Activated CD8-positive, alpha-beta memory T cell treated with anti-CD3 and anti-CD28 coated beads for 24 hours (primary cell): ENCODE measurements at regions not wholly inside any gene's neighbourhood (a gene's known extent, or its start where the extent isn't known, plus 50 kb on each side); places are given as distances from the start of the nearest gene placed in this dataset.

Source experiments
- DNase-seq: peaks from one replicate; pipeline ENCODE4 v3.0.0-alpha.2; 2020

DNA sequence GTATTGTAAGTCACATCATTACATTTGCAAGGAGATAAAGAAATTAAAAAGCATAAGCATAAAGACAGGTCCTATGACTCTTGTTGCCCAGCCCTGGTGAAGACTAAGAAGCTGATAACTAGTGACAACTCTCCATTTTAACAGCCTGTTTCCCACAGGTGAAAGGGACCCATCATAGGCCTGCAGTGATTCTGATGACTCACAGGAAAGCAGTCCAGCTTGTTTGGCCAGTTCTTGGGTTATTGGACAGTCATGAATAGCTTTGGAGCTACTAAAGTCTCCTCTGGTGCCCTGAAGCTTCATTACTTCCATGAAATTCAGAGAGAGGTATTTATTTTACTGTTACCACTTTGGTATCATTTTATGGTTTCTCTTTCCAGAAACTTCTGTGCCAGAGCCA, 55.5 kb upstream of the DYRK2 start:
- no peak for DNase-seq

DNA sequence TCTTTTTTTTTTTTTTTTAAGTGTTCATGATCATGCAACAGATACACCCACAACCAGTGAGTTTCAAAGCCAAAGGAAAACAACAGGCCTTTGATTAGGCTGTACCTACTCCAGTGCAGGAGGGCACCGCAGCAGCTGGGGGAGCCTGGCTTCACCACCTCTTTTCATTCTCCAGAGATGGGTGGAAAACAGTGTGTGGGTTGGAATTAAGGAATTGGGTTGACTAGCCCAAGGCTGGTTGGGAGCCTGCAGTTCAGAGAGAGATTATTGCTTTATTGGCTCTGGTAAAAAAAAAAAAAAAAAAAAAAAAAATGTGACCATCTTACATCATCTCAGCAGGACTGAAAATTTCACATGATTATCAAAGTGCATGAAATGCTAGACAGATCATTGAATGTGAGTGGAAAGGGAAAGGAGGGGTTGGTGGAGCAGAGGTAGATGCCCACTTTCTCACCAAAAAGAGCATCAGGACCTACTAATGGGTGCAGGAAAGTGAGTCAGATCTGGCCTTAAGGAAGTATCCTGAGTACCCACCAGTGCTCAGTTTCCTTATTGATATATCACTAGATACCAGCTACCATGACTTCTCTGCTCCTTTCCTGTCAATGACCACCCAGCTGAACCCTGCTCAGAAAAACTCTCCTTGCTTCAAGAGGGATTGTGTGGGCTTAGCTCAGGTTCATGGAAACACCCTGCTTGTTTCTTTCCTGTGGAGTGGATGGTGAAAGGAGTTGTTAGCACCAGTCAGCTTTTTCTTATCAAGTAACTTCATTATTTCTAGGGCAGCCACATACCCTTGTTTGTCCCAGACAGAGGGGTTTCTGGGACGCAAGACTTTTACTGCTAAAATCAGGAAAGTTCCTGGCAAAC, 54.8 kb upstream of the DYRK2 start:
- DNase-seq: no peak

DNA sequence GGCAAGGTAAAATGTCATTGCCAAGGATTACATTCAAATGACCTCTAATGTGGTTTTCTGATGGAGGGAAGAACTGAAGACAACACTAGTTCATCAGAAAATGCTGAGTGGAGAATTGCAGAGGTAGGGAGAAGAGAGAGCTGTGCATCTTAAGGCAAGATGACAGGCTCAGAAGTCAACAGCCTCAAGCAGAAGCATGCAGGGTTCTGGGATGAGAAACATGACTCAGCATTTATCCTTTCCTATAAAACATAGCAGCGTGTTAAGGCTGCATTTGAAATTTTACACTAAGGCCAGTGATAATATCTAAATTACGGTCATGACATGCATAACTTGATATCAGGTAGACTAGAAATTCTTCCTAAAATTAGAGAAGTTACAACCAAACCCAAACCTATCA, 53.7 kb upstream of the DYRK2 start:
- DNase-seq: no peak

GRCh38 chr12:67595365-67595764, 53.2 kb upstream of the DYRK2 start:
- no peak for DNase-seq

GRCh38 chr12:67598598-67598997, 49.9 kb upstream of the DYRK2 start:
- no peak for DNase-seq
